Amygdala (tissue), 56 donors: ENCODE measurements at regions not wholly inside any gene's neighbourhood (a gene's known extent, or its start where the extent isn't known, plus 50 kb on each side); places are given as distances from the start of the nearest gene placed in this dataset.
"Not testable (repeated sequence)": the region's sequence is repeated elsewhere in the genome, so short reads cannot be mapped to it uniquely, and the experiment has no call there.

Source experiments
- DNase-seq, 56 donors: peaks; one replicate each; lab custom pipeline; 2025; lab: John Stamatoyannopoulos, UW

DNA sequence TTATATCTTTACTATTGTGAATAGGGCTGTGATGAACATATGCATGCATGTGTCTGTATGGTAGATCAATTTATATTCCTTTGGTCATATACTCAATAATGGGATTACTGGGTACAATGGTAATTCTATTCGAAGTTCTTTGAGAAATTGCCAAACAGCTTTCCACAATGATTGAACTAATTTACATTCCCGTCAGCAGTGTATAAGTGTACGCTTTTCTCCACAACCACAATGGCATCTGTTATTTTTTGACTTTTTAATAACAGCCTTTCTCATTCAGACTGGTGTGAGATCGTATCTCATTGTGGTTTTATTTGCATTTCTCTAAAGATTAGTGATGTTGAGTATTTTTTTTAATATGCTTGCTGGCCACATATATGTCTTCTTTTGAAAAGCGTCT is 439.4 kb upstream of the KLHL4 start:
- no peak for DNase-seq

- DNase-seq: no peak
Observed at GRCh38 chrX:87098477-87098876, 419.1 kb upstream of the KLHL4 start.

DNA sequence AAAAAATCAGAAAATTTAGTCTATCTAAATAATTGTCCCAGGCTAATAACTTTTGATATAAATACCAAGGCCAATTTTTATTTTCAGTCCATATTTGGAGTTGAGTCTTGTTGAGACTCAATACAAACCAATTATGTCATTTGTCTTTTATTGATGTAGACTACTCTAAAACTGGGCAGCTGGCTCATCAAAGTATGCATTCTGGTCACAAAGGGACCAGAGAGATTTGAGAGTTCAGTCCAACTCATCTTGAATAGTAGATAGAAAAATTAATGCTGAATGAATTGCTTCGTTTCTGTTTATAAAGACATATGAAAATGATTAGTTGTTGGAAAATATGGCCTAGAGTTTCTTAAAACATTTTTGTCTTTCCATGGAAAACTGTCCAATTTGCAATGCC is 412.5 kb upstream of the KLHL4 start:
- no peak for DNase-seq

GRCh38 chrX:87110142-87110541 is 407.5 kb upstream of the KLHL4 start:
- DNase-seq: no peak

GRCh38 chrX:87140800-87141483 is 376.7 kb upstream of the KLHL4 start:
- no peak for DNase-seq

DNA sequence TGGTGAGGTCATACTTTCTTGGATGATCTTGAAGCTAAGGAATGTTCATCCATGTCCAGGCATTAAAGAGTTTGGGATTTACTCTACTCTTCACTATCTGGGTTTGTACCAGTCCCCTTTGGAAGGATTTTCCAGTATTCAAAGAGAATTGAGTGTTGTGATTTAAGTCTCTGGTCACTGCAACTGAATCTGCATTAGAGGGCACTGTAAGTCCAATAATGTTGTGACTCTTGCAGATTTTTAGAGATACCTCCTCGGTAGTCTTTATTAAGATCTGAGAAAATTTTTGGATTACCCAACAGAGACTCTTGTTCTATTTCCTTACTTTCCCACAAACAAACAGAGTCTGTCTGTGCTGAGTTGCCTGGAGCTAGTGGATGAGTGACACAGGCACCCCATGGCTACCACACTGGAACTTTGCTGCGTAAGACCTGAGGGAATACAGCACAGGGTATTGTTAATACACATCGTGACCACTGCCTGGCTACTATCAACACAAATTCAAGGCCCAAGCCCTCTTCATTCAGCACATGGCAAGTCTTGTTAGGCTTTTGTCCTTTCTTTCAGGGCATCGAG is 357.1 kb upstream of the KLHL4 start:
- DNase-seq: no peak

DNA sequence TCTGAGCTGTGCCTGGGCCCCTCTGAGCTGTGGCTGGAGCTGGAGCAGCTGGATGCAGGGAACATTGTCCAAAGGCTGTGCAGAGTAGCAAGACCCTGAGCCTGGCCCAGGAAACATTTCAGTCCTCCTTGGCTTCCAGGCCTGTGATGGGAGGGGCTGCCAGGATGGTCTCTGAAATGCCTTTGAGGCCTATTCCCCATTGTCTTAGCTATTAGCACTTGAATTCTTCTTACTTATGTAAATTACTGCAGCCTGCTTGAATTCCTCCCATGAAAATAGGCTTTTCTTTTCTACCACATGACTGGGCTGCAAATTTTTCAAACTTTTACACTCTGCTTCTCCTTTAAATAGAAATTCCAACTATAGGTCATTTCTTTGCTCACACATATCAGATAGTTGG is 349.8 kb upstream of the KLHL4 start:
- no peak for DNase-seq

DNA sequence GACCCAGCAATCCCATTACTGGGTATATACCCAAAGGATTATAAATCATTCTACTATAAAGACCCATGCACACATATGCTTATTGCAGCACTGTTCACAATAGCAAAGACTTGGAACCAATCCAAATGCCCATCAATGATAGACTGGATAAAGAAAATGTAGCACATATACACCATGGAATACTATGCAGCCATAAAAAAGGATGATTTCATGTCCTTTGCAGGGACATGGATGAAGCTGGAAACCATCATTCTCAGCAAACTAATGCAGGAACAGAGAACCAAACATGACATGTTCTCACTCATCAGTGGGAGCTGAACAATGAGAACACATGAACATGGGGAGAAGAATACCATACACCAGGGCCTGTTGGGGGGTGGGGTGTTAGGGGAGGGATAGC is 339.6 kb upstream of the KLHL4 start:
- DNase-seq: not testable (repeated sequence)
